Inflammatory macrophage treated with lipopolysaccharide for 1 hour (primary cell): ENCODE measurements at regions not wholly inside any gene's neighbourhood (a gene's known extent, or its start where the extent isn't known, plus 50 kb on each side); places are given as distances from the start of the nearest gene placed in this dataset.
"Not testable (repeated sequence)": the region's sequence is repeated elsewhere in the genome, so short reads cannot be mapped to it uniquely, and the experiment has no call there.

ENCODE experiments used
- DNase-seq, 2 donors: peaks; one replicate each; pipeline ENCODE4 v3.0.0-alpha.2; 2020 to 2022

DNA sequence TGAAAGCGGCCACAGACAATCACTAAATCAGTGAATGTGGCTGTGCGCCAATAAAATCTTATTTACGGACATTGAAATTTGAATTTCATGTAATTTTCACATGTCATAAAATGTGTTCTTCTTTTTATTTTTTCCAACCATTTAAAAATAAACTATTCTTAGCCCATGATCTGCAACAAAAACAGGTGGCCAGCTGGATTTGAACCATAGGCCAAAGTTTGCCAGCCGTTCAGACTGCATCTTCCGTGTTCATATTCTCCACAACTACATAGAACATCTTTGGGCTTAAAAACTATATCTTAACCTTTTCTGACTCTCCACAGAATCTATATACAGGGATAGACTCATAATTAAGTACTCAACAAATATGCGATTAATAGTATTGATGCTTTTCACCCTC, 81.2 kb upstream of the RALGPS2 start:
- DNase-seq, result no peak

DNA sequence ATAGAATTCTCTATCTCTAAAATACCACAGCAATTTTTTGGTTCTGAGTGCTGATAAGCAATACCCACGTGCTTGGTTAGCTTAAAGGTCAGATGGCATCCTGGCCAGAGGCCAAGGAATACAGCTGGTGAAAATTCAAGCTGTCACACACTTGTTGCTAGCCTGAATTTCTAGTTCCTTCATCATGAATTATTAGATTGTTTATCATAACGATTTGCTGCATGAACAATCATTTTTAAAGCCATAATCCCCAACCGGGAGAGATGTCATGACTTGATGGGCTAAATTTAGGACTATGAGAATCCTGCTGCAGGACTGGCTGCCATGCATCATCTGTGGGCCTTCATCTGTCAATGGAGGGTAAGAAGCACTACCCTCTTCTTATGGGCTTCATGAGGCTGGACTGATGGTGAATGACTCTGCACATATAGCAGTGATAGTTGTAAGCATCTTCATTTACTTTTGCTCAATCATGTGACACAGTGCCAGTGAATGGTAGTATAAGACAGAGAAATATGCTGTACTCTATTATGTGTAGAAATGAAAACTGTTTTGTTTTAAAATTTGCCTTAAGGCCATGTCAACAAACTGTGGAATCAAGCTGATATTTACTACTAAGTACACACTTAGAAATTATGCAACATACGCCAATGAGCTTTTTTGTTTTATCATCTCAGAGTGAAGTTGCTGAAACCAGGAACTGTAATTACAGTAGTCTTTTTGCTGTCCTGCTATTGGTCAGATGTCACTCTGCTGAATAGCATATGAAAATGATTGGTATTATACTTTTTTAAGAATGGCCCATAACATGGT, 80.5 kb upstream of the RALGPS2 start:
- no peak for DNase-seq

DNA sequence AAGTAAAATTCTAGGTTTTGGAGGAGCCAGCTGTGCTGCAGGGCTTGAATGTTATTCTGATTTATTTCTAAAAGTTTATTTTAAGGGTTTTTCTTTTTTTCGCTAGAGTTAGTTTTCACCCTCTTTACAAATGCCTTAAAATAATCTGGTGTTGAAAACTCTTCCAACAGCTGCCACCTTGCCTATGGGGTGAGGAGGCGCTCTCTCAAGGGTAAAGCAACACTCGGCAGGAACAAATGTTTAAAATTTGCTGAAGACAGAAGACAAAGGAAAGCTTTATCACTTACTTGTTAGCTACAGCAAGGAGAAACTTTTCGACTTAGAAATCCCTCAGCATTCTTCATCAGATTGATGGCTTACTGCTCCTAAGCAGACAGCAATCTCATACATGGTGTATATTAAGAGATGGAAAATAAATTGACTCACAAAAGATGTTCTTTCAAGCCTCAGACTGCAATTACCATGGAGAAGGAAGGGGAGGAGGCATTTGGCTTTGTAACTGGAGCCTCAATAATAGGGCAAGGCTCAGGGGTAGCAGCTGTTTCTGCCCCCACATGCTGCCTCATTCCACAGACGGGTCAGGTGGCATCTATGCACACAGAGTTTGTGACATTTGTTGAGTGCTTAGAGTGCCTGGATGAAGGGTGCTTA, 79.8 kb upstream of the RALGPS2 start:
- DNase-seq, result no peak

DNA sequence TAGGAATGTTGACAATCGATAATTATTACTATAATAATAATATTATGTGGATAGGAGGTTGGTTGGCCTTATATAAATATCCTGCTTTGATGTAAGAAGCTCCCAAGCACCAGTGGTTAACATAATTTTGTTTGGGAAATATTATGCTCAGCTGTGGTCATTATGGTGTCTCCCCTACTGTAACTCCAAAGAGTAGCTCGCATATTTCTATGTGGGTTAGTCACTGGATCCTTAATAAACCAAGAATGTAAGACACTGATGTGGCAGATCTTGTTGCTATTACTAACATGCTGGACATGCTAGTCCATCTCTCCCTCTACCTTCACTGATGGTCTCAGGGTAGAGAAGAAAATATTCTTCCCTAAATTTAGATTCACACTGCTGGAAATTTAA, 79.2 kb upstream of the RALGPS2 start:
- DNase-seq, result no peak

DNA sequence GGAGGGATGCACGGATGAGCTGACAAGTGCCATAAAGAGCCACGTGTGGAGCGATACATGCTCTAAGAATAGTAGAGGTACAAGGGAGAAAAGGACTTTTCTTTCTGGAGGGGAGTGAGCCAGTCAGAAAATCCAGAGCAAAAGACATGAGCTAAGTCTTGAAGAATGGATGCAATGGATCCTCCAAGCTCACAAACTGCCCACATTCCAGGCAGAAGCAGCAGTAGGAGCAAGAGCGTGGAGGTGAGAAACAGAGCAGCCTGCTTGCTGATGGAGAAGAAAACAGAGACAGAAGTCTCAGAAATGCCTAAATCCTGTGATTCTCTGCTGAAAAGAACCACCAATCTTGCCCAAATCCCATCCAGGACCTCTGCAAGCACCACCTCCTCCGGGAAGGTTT, 78.2 kb upstream of the RALGPS2 start:
- no peak for DNase-seq

DNA sequence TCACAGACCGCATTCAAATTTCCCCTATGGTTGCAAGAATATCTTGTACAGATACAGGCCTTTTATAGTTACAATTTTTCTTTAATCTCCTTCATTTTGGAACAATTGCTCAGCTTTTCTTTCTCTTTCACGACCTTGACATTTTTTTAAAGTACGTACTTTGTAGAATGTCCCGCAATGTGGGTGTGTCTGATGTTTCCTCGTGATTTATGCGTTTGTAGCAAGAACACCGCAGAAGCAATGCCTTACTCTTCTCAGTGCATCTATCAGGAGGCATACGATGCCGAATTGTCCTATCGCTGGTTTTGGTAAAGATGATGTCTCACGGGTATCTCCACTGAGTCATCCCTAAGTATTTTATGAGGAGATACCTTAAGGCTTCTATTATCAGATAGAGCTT, 76.9 kb upstream of the RALGPS2 start:
- DNase-seq, result no peak

DNA sequence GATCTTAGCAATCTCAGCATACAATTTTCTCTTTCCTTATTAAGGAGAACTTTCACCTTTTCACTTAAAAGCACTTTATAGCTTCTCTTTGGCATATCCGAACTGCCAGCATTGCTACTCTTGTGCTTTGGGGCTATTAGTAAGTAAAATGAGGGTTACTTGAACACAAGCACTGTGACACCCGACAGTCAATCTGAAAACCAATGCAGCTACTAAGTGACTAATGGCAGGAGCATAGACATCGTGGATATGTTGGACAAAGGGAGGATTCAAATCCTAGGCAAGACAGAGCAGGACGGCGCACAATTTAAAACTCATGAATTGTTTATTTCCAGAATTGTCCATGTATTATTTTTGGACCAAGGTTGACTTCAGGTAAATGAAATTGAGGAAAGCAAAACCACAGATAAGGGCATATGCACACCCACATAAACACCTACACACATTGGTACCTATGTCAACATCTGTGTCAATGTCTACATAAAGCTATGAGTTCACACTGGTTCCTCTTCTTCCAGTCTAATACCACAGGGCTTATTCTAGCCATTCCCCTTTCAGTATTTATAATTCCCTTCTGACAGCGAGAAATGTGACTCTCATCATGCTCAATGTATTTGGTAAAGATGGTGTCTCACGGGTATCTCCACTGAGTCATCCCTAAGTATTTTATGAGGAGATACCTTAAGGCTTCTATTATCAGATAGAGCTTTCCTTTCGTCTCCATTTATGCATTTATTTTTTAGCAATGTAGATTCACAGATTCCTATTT, 75.3 kb upstream of the RALGPS2 start:
- DNase-seq, result peak in 1 of 2 donors; percentile 22

DNA sequence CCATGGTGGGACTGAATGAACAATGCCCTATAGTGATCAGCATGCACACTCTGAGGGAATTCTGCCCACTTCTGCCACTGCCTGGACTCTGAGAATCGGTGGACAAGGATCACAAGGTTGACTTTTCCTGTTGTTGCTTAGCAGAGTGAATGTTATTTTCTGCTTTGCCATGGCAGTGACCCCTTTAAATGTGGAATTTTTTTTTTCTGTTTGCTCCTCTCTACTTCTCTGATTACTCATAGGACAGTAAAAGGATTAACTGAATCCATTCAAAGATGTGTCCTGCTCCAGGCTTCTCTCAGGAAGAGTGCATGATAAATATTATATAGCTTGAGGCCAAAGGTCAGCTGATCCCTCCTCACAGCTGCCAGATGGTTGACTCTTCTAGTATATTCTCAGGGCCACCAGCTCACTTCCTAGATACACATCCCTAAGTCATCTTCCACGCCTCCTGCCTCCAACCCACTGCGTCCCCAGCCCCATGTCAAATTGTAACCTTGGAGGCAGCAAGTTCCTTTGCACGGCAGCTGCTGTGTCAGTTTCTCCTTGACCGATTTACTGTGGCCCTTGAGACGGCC, 74.0 kb upstream of the RALGPS2 start:
- DNase-seq, result no peak

DNA sequence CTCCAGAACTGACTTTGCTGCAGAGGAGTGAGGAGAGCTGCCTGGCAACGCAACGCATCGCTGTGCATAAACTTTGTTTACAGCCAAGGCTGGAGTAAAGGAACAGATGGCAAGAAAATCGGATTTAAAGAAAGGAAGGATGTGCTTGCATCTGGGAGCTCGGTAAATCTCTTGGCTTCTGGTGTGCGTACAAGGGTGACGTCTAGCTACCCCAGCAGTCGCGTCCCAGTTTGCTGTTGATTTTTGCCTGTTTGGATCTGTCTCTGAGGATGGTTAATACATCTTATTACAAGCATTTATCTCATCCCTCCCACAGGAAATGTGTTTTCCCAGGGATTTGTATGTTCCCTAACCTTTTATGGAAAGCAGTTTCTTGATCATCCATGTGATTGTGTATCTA, 73.3 kb upstream of the RALGPS2 start:
- no peak for DNase-seq

DNA sequence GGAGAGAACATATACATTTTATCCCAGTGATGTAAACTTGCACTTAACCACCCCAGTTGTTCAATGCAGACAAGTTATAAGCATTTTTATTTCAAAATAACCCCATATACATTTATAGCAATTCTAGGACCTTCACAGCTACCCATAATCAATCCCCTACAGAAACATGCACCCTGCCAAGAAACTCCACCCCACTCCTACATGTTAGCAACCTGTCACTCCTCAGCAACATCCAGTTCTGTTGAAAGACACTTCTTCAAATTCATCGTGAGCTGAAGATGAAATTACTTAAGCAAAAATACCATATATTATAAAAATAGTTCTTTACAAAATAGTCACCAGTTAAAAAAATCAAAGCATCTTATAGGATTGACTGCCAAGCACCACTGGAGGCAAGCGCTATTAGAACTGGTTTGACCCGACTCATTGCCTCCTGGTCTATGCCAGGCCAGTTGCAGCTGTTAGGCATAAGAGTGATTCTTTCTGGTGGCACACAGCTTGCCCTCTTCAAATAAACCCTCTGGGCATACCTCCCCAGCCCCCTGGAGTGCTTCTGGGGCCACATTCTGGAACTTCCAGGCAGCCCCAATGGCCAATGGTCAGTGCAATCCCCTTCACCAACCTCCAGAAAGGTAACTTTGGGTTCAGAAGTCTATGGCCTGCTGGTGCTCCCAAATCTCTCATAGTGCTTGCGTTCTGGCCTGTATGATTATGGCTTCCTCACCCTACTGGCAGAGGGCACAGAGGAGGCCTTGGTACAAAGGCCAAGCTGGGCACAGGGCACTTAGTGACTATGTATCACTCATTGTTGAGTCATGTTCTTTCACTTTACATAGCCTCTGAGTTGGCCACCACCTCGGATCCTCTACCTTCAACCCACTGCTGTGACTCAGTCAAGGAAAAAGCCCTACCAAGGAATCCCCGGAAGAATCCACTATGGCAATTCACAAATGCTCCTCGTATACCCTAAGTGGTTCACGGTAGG, 72.2 kb upstream of the RALGPS2 start:
- DNase-seq, result no peak

DNA sequence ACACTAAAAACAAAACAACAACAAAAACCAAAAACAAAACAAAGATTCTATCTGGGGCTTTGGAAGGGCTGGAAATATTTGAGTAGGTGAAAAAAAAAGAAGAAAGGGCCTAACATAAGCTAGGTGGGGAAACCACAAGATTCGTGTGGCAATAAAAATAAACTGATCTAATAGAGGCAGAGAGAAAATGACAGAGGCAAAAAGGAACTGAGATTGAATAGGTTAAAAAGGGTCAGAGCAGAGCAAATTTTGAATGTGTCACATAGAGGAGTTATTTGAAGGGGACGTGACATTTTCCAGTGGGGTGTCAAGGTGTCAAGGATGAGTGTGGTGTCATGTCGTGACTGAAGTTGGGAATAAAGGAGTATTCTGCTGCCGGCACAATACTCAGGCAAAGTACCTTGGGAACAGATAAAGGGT, 65.2 kb upstream of the RALGPS2 start:
- DNase-seq, result no peak

DNA sequence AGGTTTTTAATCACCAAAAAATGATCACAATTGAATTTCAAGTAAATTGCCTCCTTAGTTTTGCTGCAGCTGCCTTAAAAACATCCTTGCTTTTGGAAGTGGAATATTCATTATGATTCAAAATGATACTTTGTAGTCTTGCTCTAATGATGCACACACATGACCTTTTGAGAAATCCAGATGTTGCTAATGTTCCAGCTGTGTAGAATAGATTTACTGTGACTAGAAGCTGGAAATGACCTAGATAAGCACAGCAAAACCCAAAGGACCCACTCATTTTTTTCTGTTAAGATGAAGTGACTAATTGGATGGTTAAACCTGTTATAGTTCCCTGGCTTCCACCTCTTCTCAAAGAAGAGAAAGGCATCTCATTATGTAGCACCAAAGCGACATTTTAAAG, 64.6 kb upstream of the RALGPS2 start:
- DNase-seq, result no peak

DNA sequence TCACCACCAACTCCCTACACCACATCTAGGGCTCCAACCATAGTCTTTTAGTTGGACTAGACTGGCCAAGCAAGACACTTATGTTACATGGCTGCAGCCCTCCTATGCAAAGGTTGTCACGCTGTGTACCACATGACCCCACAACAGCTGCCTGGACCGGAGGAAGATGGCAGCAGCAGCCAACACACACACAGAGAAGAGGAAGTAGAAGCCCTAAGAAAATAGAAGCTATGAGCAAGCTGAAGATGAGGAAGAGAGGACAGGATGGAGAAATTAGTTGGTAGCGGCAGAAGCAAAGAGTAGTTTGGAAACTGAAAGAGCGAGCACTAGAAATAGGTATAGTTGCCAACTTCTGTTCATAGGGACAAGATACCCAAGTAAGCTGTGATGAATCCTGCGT, 60.8 kb upstream of the RALGPS2 start:
- DNase-seq, result peak; percentile 13 to 24

DNA sequence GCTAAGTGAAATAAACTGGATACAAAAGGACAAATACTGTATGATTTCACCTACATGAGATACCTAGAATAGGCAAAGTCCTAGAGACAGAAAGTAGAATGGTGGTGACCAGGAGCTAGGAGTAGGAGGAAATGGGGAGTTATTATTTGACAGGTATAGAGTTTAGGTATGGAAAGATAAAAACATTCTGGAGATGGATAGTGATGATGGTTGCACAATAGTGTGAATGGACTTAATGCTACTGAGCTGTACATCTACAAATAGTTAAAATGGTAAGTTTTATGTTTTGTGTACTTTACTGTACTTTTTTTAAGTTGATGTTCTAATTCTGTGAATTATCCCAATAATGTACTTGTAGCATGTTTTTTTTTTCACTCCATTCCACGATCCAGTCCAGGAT, 59.5 kb upstream of the RALGPS2 start:
- no peak for DNase-seq

DNA sequence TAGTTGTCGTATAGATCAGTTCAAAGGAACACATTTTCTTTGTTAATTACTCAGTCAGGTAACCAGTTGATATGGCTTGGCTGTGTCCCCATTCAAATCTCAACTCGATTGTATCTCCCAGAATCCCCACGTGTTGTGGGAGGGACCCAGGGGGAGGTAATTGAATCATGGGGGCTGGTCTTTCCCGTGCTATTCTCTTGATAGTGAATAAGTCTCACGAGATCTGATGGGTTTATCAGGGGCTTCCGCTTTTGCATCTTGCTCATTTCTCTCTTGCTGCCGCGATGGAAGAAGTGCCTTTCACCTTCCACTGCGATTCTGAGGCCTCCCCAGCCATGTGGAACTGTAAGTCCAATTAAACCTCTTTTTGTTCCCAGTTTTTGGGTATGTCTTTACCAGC, 58.2 kb upstream of the RALGPS2 start:
- not testable (repeated sequence) for DNase-seq

DNA sequence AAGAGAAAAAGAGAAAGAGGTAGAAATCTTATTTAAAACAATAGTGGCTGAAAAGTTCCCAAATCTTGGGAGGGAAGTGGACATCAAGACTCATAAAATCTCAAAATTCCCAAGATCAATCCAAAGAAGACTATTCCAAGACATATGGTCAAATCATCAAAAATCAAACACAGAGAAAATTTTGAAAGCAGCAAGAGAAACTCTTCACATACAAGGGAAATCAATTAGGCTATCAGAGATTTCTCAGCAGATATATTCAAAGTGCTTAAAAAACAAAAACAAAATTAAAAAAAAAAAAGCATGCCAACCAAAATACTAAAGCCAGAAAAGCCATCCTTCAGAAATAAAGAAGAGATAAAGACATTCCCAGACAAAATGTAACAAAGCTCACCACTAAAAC, 52.6 kb upstream of the RALGPS2 start:
- DNase-seq, result no peak

DNA sequence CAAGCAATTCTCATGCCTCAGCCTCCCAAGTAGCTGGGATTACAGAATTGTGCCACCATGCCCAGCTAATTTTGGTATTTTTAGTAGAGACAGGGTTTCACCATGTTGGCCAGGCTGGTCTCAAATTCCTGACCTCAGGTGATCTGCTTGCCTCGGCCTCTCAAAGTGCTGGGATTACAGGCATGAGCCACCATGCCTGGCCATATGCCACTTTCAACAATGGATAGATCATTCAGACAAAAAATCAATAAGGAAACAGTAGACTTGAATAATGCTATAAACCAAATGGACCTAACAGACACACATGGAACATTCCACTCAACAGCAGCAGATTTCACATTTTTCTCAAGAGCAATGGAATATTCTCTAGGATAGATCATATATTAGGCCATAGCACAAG, 50.5 kb upstream of the RALGPS2 start:
- DNase-seq, result not testable (repeated sequence)
